CD4-positive, alpha-beta T cell treated with Interferon alpha-2 for 1 hour (primary cell): ENCODE measurements at regions not wholly inside any gene's neighbourhood (a gene's known extent, or its start where the extent isn't known, plus 50 kb on each side); places are given as distances from the start of the nearest gene placed in this dataset.
"Not testable (repeated sequence)": the region's sequence is repeated elsewhere in the genome, so short reads cannot be mapped to it uniquely, and the experiment has no call there.

ENCODE experiments used
- DNase-seq, 2 donors: peaks; one replicate each; pipeline ENCODE4 v3.0.0-alpha.2; 2020 to 2022

DNA sequence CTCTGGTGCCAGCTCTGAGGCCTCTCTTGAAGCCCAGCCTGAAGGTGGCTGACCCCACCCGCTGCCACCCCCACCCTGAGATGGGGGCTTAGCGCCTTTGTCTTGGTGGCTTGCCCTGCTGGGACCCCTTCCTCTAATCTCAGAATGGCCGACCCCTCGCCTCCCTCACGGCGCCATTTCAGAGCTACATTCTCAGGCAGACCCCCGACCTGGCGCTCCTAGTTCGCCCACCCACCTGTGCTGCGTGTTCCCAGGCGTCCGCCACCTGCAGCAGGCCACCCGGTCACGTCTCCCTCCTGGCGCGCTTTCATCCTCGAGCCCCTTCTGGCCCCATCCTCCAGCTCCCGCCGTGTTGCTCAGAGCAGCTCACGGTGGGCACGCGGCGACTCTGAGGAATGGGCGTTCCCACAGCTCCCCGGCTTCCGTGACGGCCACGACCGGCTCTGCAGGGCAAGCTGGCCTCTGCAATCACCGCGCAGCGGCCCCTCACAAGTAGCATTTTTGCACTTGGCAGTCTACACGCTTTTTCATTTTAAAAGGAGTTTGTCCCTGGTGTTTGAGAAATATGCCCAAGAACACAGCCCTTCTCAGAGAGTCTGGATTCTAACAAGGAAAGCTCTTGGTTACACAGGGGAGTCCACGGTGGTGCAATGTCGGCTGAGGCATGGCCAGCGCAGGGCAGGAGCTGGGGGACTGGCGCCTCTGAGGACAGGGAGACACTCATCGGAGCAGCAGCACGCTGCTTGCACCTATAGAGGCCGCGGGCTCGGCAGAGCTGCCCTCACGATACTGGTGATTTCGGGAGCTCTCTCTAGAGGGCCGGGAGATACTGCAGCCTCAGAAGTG is 105.7 kb upstream of the C14orf180 start:
- DNase-seq: no peak

DNA sequence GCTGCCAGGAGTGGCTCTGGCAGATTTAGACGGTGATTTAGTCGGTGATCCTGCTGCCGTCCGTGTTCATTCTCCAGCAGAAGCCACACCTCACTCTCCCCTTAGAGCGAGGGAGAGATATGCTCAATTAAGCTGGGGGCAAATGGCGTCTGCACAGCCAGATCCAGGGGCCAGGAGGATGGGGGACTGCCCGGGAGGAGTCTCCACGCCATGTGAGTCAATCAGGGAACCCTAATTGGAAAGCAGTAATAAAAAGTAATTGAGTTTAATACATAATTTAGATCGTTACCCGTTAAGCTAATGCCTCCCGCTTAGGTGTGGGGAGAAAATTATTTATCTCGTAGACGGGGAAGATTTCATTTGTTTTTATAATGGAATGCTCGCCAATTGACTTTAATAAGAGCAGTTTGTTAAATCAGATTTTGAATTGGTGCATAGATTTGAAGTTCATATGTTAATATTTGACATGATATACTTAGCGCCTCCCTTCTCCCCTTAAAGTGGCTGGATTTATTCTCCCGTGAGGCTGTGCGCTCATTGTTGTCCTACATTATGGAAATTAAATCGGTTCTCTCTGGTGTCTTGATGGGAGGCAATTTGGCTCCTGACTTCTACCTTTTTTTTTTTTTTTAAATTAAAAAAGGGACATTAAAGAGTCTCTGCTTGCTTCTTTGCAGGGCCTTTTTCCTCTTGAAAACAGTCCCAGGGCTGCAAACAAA is 104.9 kb upstream of the C14orf180 start:
- no peak for DNase-seq

- no peak for DNase-seq
Measured at GRCh38 chr14:104475256-104475655, 104.3 kb upstream of the C14orf180 start.

DNA sequence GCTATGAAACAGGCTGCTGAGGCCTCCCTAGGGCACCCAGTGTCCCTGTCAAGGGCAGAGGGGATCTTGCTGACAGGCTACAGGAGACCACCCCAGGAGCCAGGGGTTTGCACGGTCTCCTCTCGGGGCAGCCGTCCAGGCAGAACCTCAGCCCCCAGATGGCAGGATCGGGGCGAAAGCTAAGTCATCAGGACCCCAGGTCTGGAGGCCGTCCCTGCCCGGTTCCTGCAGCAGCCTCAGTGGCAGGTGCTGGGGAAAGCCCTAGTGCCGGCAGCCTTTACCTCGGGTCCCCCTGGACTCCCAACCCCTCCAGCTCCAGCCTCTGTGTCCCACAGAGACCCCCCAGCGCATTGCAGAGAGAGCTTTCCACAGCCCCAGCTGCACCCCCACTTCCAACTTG is 103.8 kb upstream of the C14orf180 start:
- no peak for DNase-seq

- DNase-seq: no peak
Measured at GRCh38 chr14:104476437-104476836, 103.1 kb upstream of the C14orf180 start.

DNA sequence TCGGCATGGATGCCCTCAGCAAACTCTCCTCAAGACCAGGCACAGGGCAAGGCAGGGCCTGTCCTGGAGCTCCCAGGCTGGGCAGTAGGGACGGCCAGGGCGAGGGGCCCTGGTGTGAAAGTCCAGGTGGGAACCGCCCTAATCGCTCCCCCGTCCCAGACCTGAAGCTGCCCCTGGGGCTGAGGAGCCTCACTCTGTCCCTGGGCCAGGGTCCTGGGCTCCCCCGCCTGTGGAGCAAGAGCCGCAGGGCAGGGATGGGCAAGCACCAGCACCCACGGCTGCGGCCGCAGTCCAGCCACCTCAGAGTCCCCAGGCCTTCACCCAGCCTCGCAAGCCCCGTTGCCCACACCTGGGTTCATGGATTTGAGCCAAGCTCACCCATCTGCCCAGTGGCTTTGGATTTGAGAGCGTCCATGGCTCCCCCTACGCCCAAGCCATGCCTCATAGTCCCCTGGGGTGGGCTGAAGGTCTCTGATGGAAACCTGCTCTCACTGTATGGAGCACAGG is 102.4 kb upstream of the C14orf180 start:
- no peak for DNase-seq

GRCh38 chr14:104477666-104478380 is 101.7 kb upstream of the C14orf180 start:
- no peak for DNase-seq

- DNase-seq: no peak
Measured at GRCh38 chr14:104478656-104479055, 100.9 kb upstream of the C14orf180 start.

DNA sequence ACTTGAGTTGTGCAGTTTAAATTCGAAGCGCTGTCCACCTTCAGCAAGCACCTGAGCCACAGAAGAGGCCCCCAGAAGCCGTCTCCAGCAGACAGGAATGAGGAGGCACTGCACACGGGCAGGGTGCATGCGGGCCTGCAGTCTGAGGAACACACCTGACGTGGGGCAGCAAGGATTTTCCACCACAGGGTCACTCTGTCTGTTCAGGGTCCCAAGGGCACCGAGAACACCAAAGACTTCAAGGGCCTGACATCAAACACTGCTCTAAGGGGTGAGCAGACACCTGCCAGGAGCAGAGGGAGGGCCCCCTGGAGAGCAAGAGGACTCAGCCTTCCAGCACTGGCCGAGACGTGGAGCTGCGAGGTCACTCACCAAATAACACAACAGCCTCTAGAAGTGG is 99.7 kb upstream of the C14orf180 start:
- DNase-seq: no peak

DNA sequence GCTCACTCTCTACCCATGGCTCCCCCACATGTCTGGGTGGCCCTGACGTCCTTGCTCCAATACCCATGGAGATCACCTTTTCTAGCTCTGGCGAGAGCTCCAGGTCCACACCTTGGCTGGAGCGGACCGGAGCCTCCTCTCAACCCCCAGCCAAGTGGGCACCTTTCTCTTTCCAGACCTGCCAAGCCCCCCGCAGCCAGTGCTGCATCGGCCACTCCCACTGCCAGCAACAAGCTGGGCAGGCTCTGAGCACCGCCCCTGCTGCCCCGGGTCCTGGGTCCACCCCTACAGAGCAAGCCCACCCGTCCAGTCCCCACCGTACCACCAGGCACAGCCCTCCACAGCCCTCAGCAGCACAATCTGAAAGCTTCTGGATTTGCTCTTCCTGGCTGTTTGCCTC is 98.2 kb upstream of the C14orf180 start:
- no peak for DNase-seq

DNA sequence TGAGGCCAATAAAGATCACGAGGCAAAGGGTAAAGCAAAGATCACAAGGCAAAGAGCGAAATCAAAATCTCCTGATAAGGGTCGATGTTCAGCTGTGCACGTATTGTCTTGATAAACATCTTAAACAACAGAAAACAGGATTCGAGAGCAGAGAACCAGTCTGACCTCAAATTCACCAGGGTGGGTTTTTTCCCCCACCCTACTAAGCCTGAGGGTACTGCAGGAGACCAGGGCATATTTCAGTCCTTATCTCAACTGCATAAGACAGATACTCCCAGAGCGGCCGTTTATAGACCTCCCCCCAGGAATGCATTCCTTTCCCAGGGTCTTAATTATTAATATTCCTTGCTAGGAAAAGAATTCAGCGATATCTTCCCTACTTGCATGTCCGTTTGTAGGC is 97.5 kb upstream of the C14orf180 start:
- not testable (repeated sequence) for DNase-seq

GRCh38 chr14:104486222-104486923 is 93.2 kb upstream of the C14orf180 start:
- DNase-seq: no peak

DNA sequence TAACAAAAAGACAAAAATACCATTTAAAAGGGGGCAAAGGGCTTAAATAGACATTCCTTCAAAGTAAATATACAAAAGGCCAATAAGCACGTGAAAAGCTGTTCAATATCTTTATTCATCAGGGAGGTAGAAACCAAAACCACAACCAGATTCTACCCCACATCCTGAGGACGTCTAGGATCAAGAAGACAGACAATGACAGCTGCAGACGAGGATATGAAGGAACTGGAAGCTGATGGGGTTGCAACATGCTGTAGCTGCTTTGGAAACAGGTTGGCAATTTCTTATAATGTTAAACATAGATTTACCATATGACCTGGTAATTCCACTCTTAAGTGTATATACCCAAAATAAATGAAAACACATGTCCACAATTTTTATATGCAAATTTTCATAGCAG is 85.1 kb upstream of the C14orf180 start:
- no peak for DNase-seq

GRCh38 chr14:104496095-104496494 is 83.5 kb upstream of the C14orf180 start:
- DNase-seq: no peak

DNA sequence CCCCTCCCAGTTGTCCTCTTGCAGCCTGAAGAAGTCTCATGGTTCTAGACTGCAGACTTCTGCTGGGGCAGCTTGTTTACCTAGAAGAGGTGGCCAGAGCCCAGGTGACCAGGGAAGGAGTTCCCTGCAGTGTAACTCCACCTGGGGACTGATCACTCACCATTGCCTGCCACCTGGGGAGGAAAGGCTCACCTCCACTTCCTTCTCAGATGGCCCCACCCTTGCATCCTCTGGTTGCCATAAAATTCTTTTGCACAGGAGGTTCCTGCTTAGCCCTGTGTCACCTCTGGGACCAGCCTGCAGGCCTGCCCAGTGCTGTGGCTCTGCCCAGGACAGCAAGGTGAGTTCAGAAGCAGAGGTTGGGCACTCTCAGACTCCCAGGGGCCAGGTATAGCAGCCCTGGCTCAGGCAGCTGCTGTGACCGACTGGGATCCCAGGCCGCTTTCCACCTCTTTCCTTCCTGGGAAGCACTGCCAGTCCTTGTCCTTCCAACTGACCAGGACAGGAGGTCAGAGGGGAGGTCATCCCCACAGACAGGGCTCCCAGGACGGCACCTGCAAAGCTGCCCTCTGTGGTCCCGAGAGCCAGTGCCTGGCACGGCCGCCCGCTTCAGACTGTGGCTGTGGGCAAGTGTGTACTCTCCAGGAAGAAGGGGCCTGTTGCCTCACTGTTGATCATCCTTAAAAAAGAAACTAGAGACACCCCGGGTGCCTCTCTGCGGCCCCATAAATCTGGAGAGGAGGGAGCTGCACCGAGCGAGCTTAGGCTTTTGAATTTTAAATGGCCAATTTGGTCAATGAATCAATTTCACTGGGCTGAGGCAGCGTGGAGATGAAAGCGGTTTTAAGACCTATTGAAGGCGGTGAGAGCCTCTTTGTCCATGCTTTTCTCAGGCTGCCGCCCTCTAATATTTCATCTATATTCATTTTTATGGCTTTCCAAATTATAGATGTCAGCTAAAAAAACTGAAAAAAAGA is 79.5 kb upstream of the C14orf180 start:
- DNase-seq: no peak

- DNase-seq: no peak
Measured at GRCh38 chr14:104502060-104502459, 77.5 kb upstream of the C14orf180 start.

- DNase-seq: no peak
Measured at GRCh38 chr14:104503691-104504090, 75.9 kb upstream of the C14orf180 start.

DNA sequence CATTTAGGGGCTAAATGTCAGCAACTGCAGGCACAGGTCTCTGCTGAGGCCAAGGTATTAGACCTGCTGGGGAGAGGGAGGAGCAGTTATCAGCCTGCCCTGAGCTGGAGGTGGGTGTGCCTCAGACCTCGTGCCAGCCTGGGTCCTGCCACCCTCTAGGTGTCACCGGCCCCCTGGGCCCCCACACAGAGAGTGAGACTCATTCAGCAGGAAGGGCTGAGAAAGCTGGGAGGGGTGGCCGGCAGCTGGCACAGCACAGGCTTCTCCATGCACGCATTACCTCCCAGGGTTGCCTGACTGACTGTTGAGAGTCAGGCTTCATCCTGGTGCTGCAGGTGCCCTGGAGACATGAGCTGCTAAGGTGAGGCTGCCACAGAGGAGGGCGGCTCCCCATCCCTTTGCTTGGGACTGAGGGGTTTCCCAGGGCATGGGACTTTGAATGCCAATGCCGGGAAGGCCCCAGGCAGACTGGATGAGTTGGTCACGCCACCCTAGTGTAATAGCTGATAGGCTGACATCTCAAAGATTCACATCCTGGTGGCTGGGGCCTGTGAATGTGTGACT is 75.3 kb upstream of the C14orf180 start:
- no peak for DNase-seq

- no peak for DNase-seq
Measured at GRCh38 chr14:104505085-104506074, 74.2 kb upstream of the C14orf180 start.
